H9 (cell line): ENCODE measurements at regions not wholly inside any gene's neighbourhood (a gene's known extent, or its start where the extent isn't known, plus 50 kb on each side); places are given as distances from the start of the nearest gene placed in this dataset.

Source experiments
- DNase-seq: peaks from one replicate; pipeline ENCODE4 v3.0.0-alpha.2; 2017
- H2AFZ ChIP-seq: one replicate; pipeline ENCODE4 v1.6.1; 2013; ENCODE audit warnings: mild to moderate bottlenecking, low read length, control low read depth, moderate library complexity
- H2AK5ac ChIP-seq: 2 replicates; pipeline ENCODE4 v1.6.1; 2013; ENCODE audit warnings: low read length, control low read depth, mixed read lengths; ENCODE audit not compliant: insufficient read length
- H2BK120ac ChIP-seq: one replicate; pipeline ENCODE4 v1.6.1; 2013; ENCODE audit warnings: low read depth, mild to moderate bottlenecking, low read length, control low read depth, inconsistent platforms; ENCODE audit not compliant: poor library complexity, severe bottlenecking
- H2BK12ac ChIP-seq: 2 replicates; pipeline ENCODE4 v1.6.1; 2013; ENCODE audit warnings: low read length, control low read depth, mixed read lengths, low read depth; ENCODE audit not compliant: insufficient read length
- H2BK15ac ChIP-seq: 2 replicates; pipeline ENCODE4 v1.6.1; 2013; ENCODE audit warnings: low read depth, low read length, control low read depth
- H2BK20ac ChIP-seq: one replicate; pipeline ENCODE4 v1.6.1; 2013; ENCODE audit warnings: low read depth, mild to moderate bottlenecking, low read length, control low read depth, inconsistent platforms; ENCODE audit not compliant: poor library complexity, severe bottlenecking
- H2BK5ac ChIP-seq: 2 replicates; pipeline ENCODE4 v1.6.1; 2013; ENCODE audit warnings: low read length, control low read depth, mixed read lengths; ENCODE audit not compliant: insufficient read length
- H3K14ac ChIP-seq: 2 replicates; pipeline ENCODE4 v1.6.1; 2013; ENCODE audit warnings: low read length, control low read depth; ENCODE audit not compliant: insufficient read depth
- H3K18ac ChIP-seq: 2 replicates; pipeline ENCODE4 v1.6.1; 2013; ENCODE audit warnings: low read depth, mild to moderate bottlenecking, mixed read lengths, low read length, control low read depth; ENCODE audit not compliant: insufficient read length
- H3K23ac ChIP-seq: 2 replicates; pipeline ENCODE4 v1.6.1; 2013; ENCODE audit warnings: low read length, control low read depth, mixed read lengths, low read depth; ENCODE audit not compliant: insufficient read length
- H3K23me2 ChIP-seq: 2 replicates; pipeline ENCODE4 v1.6.1; 2013; ENCODE audit warnings: low read depth, mild to moderate bottlenecking, mixed read lengths, low read length, control low read depth; ENCODE audit not compliant: insufficient read length, poor library complexity, severe bottlenecking
- H3K27ac ChIP-seq: 2 replicates; pipeline ENCODE4 v1.5.1; 2013; ENCODE audit warnings: low read length, control low read depth, mixed read lengths, low read depth; ENCODE audit not compliant: insufficient read length
- H3K27me3 ChIP-seq: 2 replicates; pipeline ENCODE4 v1.6.1; 2013; ENCODE audit warnings: low read length, control low read depth, inconsistent platforms; ENCODE audit not compliant: insufficient read depth
- H3K4ac ChIP-seq: 2 replicates; pipeline ENCODE4 v1.6.1; 2013; ENCODE audit warnings: low read depth, mild to moderate bottlenecking, control low read depth, inconsistent platforms, low read length, moderate library complexity
- H3K4me1 ChIP-seq: 2 replicates; pipeline ENCODE4 v1.6.1; 2013; ENCODE audit warnings: low read length, control low read depth, inconsistent platforms; ENCODE audit not compliant: insufficient read depth
- H3K4me2 ChIP-seq: 2 replicates; pipeline ENCODE4 v1.6.1; 2013; ENCODE audit warnings: low read length, control low read depth, mixed read lengths; ENCODE audit not compliant: insufficient read length, insufficient read depth
- H3K56ac ChIP-seq: 2 replicates; pipeline ENCODE4 v1.6.1; 2013; ENCODE audit warnings: low read depth, mild to moderate bottlenecking, mixed read lengths, low read length, control low read depth; ENCODE audit not compliant: insufficient read length
- H3K79me1 ChIP-seq: 2 replicates; pipeline ENCODE4 v1.6.1; 2013; ENCODE audit warnings: low read depth, mild to moderate bottlenecking, moderate library complexity, low read length, control low read depth, inconsistent platforms; ENCODE audit not compliant: insufficient read depth, poor library complexity, severe bottlenecking
- H3K79me2 ChIP-seq: 2 replicates; pipeline ENCODE4 v1.6.1; 2013; ENCODE audit warnings: low read length, control low read depth, inconsistent platforms; ENCODE audit not compliant: insufficient read depth
- H3K9ac ChIP-seq: 2 replicates; pipeline ENCODE4 v1.6.1; 2013; ENCODE audit warnings: low read length, control low read depth, mixed read lengths; ENCODE audit not compliant: insufficient read length; ENCODE audit errors: extremely low read depth
- H3K9me3 ChIP-seq: one replicate; pipeline ENCODE4 v1.6.1; 2013; ENCODE audit warnings: low read depth, low read length, inconsistent platforms; ENCODE audit not compliant: control insufficient read depth
- H3T11ph ChIP-seq: one replicate; pipeline ENCODE4 v1.6.1; 2013; ENCODE audit warnings: mild to moderate bottlenecking, low read length, control low read depth, inconsistent platforms
- H4K20me1 ChIP-seq: one replicate; pipeline ENCODE4 v1.6.1; 2013; ENCODE audit not compliant: control insufficient read depth, insufficient read length, insufficient read depth
- H4K5ac ChIP-seq: 2 replicates; pipeline ENCODE4 v1.6.1; 2013; ENCODE audit warnings: low read depth, mild to moderate bottlenecking, mixed read lengths, low read length, control low read depth; ENCODE audit not compliant: insufficient read length
- H4K8ac ChIP-seq: replicated peaks from 2 replicates; pipeline ENCODE4 v1.6.1; 2013; ENCODE audit warnings: low read length, control low read depth, mixed read lengths, low read depth; ENCODE audit not compliant: insufficient read length
- H4K91ac ChIP-seq: 2 replicates; pipeline ENCODE4 v1.6.1; 2013; ENCODE audit warnings: low read depth, mild to moderate bottlenecking, moderate library complexity, mixed read lengths, low read length, control low read depth; ENCODE audit not compliant: insufficient read length
- H3K27ac Mint-ChIP-seq, 3 experiments: 2 replicates in 2 of 3; 3 replicates in 1 of 3; pipeline ENCODE4 v1.8.0; 2020 to 2021; ENCODE audit warnings: mixed read lengths in 3 of 3, mild to moderate bottlenecking in 1 of 3, moderate library complexity in 1 of 3
- H3K27me3 Mint-ChIP-seq: 2 replicates; pipeline ENCODE4 v1.8.0; 2021; ENCODE audit warnings: low read depth, mild to moderate bottlenecking, moderate library complexity, mixed read lengths
- H3K36me3 Mint-ChIP-seq, 3 experiments: 2 replicates in 2 of 3; 3 replicates in 1 of 3; pipeline ENCODE4 v1.8.0; 2020 to 2021; ENCODE audit warnings: low read depth in 3 of 3, mixed read lengths in 3 of 3; ENCODE audit not compliant: insufficient read depth in 1 of 3
- H3K4me1 Mint-ChIP-seq, 2 experiments: 2 replicates each; pipeline ENCODE4 v1.8.0; 2020; ENCODE audit warnings: mixed read lengths in 2 of 2
- H3K4me3 Mint-ChIP-seq, 2 experiments: 2 replicates in 1 of 2; 3 replicates in 1 of 2; pipeline ENCODE4 v1.8.0; 2020 to 2021; ENCODE audit warnings: mild to moderate bottlenecking in 2 of 2, mixed read lengths in 2 of 2, moderate library complexity in 1 of 2
- H3K9me3 Mint-ChIP-seq, 2 experiments: 2 replicates in 1 of 2; 3 replicates in 1 of 2; pipeline ENCODE4 v1.8.0; 2020; ENCODE audit warnings: mild to moderate bottlenecking in 2 of 2, mixed read lengths in 2 of 2, moderate library complexity in 1 of 2
- WGBS: extraction: QIAGEN DNeasy Blood & Tissue Kit; methylation state at CpG from one replicate; pipeline ENCODE4 v1.1.7; 2013; ENCODE audit warnings: missing lambda C conversion rate, low lambda C conversion rate, mixed read lengths; ENCODE audit not compliant: insufficient read length; ENCODE audit errors: extremely low coverage; 5-methylcytosine and 5-hydroxymethylcytosine counted together
- TF ChIP-seq, protein P1 (sequence below): fragments of 200-600 bp; sonication (generic); conservative IDR thresholded peaks from 3 replicates; pipeline ENCODE4 v1.8.0; 2021; ENCODE audit warnings: antibody characterized with exemption, mild to moderate bottlenecking

DNA sequence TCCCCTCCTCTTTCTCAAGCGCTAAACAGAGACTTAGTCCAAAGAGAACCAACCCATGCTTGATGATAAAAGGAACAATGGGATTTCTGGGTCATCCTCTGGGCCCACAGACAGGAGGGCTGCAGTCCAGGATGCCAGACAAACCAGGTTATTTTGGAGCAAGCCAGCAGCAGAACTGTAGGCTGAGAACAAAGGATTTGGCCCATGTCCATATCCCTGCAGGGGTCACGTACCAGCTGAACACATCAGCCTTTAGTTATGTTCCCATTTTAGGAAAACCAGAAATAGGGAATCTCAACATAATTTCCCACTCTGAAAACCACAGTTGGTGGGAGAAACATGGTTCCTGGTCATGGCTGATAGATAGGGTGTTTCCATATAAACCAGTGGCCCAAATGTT, 533.6 kb upstream of the CADM1 start:
- Histone ChIP-seq H4K20me1 (no peaks in the 10 kb centered on the region), H2AFZ (no peak overlapping the region), H3K4ac (no peak overlapping the region), H3K4me1 (no peaks in the 10 kb centered on the region; the same call in 1 of the 2 replicates), H2BK20ac (no peak overlapping the region), H3K18ac (no peak overlapping the region), H3T11ph (no peak overlapping the region), H3K23ac (no peak overlapping the region), H2BK120ac (no peak overlapping the region), H3K56ac (no peak overlapping the region), H3K4me2 (no peak overlapping the region), H3K9me3 (no peaks in the 10 kb centered on the region), H2BK15ac (no peak overlapping the region), H3K27ac (no peak overlapping the region), H2BK5ac (no peak overlapping the region), H2AK5ac (no peak overlapping the region), H2BK12ac (no peak overlapping the region), H3K27me3 (no peaks in the 10 kb centered on the region), H3K23me2 (no peaks in the 10 kb centered on the region), H3K79me2 (no peaks in the 10 kb centered on the region), H3K14ac (no peak overlapping the region), H4K5ac (no peak overlapping the region), H4K8ac (no peak overlapping the region), H3K9ac (no peak overlapping the region), H4K91ac (no peak overlapping the region), H3K79me1 (no peaks in the 10 kb centered on the region)
- Mint-ChIP-seq H3K27me3 (peaks cover 19% of the 10 kb centered on the region), H3K4me1 (peaks cover 27 to 33% of the 10 kb centered on the region in 2 experiments), H3K36me3 (no peaks in the 10 kb centered on the region), H3K27ac (no peak overlapping the region), H3K9me3 (no peaks in the 10 kb centered on the region), H3K4me3 (no peak overlapping the region)
- no peak for DNase-seq
- no CpG with 5 or more reads among the region's 2 CpGs for WGBS
- TF ChIP-seq, protein P1, sequence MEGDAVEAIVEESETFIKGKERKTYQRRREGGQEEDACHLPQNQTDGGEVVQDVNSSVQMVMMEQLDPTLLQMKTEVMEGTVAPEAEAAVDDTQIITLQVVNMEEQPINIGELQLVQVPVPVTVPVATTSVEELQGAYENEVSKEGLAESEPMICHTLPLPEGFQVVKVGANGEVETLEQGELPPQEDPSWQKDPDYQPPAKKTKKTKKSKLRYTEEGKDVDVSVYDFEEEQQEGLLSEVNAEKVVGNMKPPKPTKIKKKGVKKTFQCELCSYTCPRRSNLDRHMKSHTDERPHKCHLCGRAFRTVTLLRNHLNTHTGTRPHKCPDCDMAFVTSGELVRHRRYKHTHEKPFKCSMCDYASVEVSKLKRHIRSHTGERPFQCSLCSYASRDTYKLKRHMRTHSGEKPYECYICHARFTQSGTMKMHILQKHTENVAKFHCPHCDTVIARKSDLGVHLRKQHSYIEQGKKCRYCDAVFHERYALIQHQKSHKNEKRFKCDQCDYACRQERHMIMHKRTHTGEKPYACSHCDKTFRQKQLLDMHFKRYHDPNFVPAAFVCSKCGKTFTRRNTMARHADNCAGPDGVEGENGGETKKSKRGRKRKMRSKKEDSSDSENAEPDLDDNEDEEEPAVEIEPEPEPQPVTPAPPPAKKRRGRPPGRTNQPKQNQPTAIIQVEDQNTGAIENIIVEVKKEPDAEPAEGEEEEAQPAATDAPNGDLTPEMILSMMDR, result no peak
